ENCODE measurements at regions not wholly inside any gene's neighbourhood (a gene's known extent, or its start where the extent isn't known, plus 50 kb on each side); places are given as distances from the start of the nearest gene placed in this dataset.

- intact Hi-C loops (cut with micrococcal nuclease): no loop called here
- DNase-seq (no peak), ATAC-seq (no peak)
- ChIA-PET POLR2A (no interaction called here), CTCF (no interaction called here)
- H3K4me1 ChIP-seq (ENCODE audit: control insufficient read depth in 2 of 2, insufficient read depth in 2 of 2, low read length in 2 of 2): no peaks in the 10 kb centered on the region
- Mint-ChIP-seq H3K36me3 (no peaks in the 10 kb centered on the region), H3K4me3 (no peak overlapping the region), H3K4me1 (no peaks in the 10 kb centered on the region), H3K9me3 (peaks cover 0 to 31% (median 6%) of the 10 kb centered on the region in 11 donors), H3K27me3 (no peaks in the 10 kb centered on the region), H3K27ac (no peak overlapping the region)
- no peak overlapping the region for H3K27ac ChIP-seq (ENCODE audit: low read depth, low read length)
- H3K27me3 ChIP-seq (ENCODE audit: control insufficient read depth in 2 of 2, insufficient read depth in 2 of 2, low read length in 2 of 2): no peaks in the 10 kb centered on the region
- no peaks in the 10 kb centered on the region for H3K9me3 ChIP-seq (ENCODE audit: control insufficient read depth in 2 of 3, low read length in 3 of 3)
- no peaks in the 10 kb centered on the region for H3K36me3 ChIP-seq (ENCODE audit: control insufficient read depth in 2 of 3, insufficient read depth in 3 of 3, low read length in 3 of 3)
- H3K4me3 ChIP-seq (ENCODE audit: low read length): no peak overlapping the region
Measured at GRCh38 chr2:133624551-133624950, 56.3 kb upstream of the NCKAP5 start.

GRCh38 chr2:133627741-133628140, 59.5 kb upstream of the NCKAP5 start:
- ATAC-seq: no peak
- Mint-ChIP-seq H3K27me3 (no peaks in the 10 kb centered on the region), H3K27ac (no peak overlapping the region), H3K9me3 (peaks cover 0 to 16% (median 6%) of the 10 kb centered on the region in 11 donors), H3K4me1 (no peaks in the 10 kb centered on the region), H3K36me3 (no peaks in the 10 kb centered on the region), H3K4me3 (no peak overlapping the region)
- CTCF ChIA-PET: no interaction called here
- no peaks in the 10 kb centered on the region for H3K4me1 ChIP-seq (ENCODE audit: control insufficient read depth in 2 of 2, insufficient read depth in 2 of 2, low read length in 2 of 2)
- H3K4me3 ChIP-seq (ENCODE audit: low read length): no peak overlapping the region
- no peaks in the 10 kb centered on the region for H3K9me3 ChIP-seq (ENCODE audit: control insufficient read depth in 2 of 3, low read length in 3 of 3)
- intact Hi-C loops (cut with micrococcal nuclease): no loop called here
- no peak overlapping the region for H3K27ac ChIP-seq (ENCODE audit: low read depth, low read length)
- no peaks in the 10 kb centered on the region for H3K27me3 ChIP-seq (ENCODE audit: control insufficient read depth in 2 of 2, insufficient read depth in 2 of 2, low read length in 2 of 2)
- no peak for DNase-seq
- POLR2A ChIA-PET: no interaction called here
- no peaks in the 10 kb centered on the region for H3K36me3 ChIP-seq (ENCODE audit: control insufficient read depth in 2 of 3, insufficient read depth in 3 of 3, low read length in 3 of 3)

DNA sequence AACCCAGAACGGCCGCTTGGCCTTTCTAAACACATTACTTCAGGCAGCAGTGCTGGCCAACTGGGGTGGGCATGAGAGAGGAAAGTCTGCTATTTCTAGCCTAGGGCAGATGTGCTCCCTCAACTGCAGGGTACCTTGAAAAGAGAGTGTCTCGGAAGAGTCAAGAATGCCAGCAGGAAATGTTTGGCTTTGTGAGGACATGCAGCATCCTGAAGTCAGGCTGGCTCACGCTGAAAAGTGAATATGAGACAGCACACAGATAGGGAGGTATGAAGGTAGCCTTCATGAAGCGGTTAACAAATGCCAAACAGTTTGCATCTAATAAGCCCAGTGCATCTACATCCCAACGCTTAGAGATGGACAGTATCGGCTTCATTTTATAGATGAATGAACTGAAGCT, 65.0 kb upstream of the NCKAP5 start:
- H3K4me3 Mint-ChIP-seq: no peak overlapping the region
- ChIA-PET POLR2A (no interaction called here), CTCF (no interaction called here)
- ATAC-seq (no peak), DNase-seq (no peak)
- Histone ChIP-seq H3K36me3 (ENCODE audit: control insufficient read depth in 2 of 3, insufficient read depth in 3 of 3, low read length in 3 of 3) (no peaks in the 10 kb centered on the region), H3K4me3 (ENCODE audit: low read length) (no peak overlapping the region), H3K27ac (ENCODE audit: low read depth, low read length) (no peak overlapping the region), H3K4me1 (ENCODE audit: control insufficient read depth in 2 of 2, insufficient read depth in 2 of 2, low read length in 2 of 2) (no peaks in the 10 kb centered on the region), H3K27me3 (ENCODE audit: control insufficient read depth in 2 of 2, insufficient read depth in 2 of 2, low read length in 2 of 2) (no peaks in the 10 kb centered on the region), H3K9me3 (ENCODE audit: control insufficient read depth in 2 of 3, low read length in 3 of 3) (no peaks in the 10 kb centered on the region)
- H3K4me1 Mint-ChIP-seq: no peaks in the 10 kb centered on the region
- intact Hi-C loops (cut with micrococcal nuclease): no loop called here
- H3K9me3 Mint-ChIP-seq: peaks cover 0 to 5% (median under 1%) of the 10 kb centered on the region in 11 donors
- peaks cover 0 to 7% (median 0%) of the 10 kb centered on the region in 5 donors for H3K27me3 Mint-ChIP-seq
- no peak overlapping the region for H3K27ac Mint-ChIP-seq
- no peaks in the 10 kb centered on the region for H3K36me3 Mint-ChIP-seq

- no peaks in the 10 kb centered on the region for H3K27me3 ChIP-seq (ENCODE audit: control insufficient read depth in 2 of 2, insufficient read depth in 2 of 2, low read length in 2 of 2)
- ChIA-PET CTCF (no interaction called here), POLR2A (no interaction called here)
- intact Hi-C loops (cut with micrococcal nuclease): no loop called here
- no peaks in the 10 kb centered on the region for H3K36me3 ChIP-seq (ENCODE audit: control insufficient read depth in 2 of 3, insufficient read depth in 3 of 3, low read length in 3 of 3)
- peaks cover 0 to 7% (median 0%) of the 10 kb centered on the region in 5 donors for H3K27me3 Mint-ChIP-seq
- H3K36me3 Mint-ChIP-seq: no peaks in the 10 kb centered on the region
- no peak for DNase-seq
- H3K4me3 ChIP-seq (ENCODE audit: low read length): no peak overlapping the region
- H3K4me3 Mint-ChIP-seq: no peak overlapping the region
- peaks cover 0 to 5% (median 0%) of the 10 kb centered on the region in 11 donors for H3K9me3 Mint-ChIP-seq
- no peaks in the 10 kb centered on the region for H3K9me3 ChIP-seq (ENCODE audit: control insufficient read depth in 2 of 3, low read length in 3 of 3)
- H3K4me1 Mint-ChIP-seq: no peaks in the 10 kb centered on the region
- H3K27ac ChIP-seq (ENCODE audit: low read depth, low read length): no peak overlapping the region
- H3K27ac Mint-ChIP-seq: no peak overlapping the region
- no peak for ATAC-seq
- H3K4me1 ChIP-seq (ENCODE audit: control insufficient read depth in 2 of 2, insufficient read depth in 2 of 2, low read length in 2 of 2): no peaks in the 10 kb centered on the region
Measured at GRCh38 chr2:133633881-133634409, 65.7 kb upstream of the NCKAP5 start.

GRCh38 chr2:133635131-133635530, 66.9 kb upstream of the NCKAP5 start:
- ChIA-PET CTCF (no interaction called here), POLR2A (no interaction called here)
- Mint-ChIP-seq H3K4me1 (no peaks in the 10 kb centered on the region), H3K36me3 (no peaks in the 10 kb centered on the region), H3K9me3 (peaks cover 0 to 5% (median 0%) of the 10 kb centered on the region in 11 donors), H3K27me3 (peaks cover 0 to 7% (median 0%) of the 10 kb centered on the region in 5 donors), H3K4me3 (no peak overlapping the region), H3K27ac (no peak overlapping the region)
- Histone ChIP-seq H3K9me3 (ENCODE audit: control insufficient read depth in 2 of 3, low read length in 3 of 3) (no peaks in the 10 kb centered on the region), H3K27ac (ENCODE audit: low read depth, low read length) (no peak overlapping the region), H3K4me1 (ENCODE audit: control insufficient read depth in 2 of 2, insufficient read depth in 2 of 2, low read length in 2 of 2) (no peaks in the 10 kb centered on the region), H3K27me3 (ENCODE audit: control insufficient read depth in 2 of 2, insufficient read depth in 2 of 2, low read length in 2 of 2) (no peaks in the 10 kb centered on the region), H3K4me3 (ENCODE audit: low read length) (no peak overlapping the region), H3K36me3 (ENCODE audit: control insufficient read depth in 2 of 3, insufficient read depth in 3 of 3, low read length in 3 of 3) (no peaks in the 10 kb centered on the region)
- intact Hi-C loops (cut with micrococcal nuclease): no loop called here
- DNase-seq (no peak), ATAC-seq (no peak)

DNA sequence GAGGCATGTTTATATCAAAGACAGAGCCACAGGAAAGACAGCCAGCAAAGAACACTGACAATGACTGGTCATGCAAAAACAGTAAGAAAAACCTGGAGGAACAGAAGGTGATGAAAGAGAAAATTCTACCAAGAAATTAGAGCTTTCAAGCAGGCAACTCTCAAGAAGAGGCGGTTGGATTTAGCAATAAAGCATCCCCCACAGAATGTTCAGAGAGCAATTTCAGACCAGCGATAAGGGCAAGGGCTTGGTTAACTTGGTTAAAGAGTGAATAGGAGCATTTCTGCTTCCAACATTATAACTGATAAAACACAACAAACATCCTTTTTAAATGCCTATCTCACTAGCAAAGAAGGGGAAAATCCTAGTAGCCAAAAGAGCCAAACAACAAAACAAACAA, 68.0 kb upstream of the NCKAP5 start:
- CTCF ChIA-PET: no interaction called here
- H3K36me3 ChIP-seq (ENCODE audit: control insufficient read depth in 2 of 3, insufficient read depth in 3 of 3, low read length in 3 of 3): no peaks in the 10 kb centered on the region
- ATAC-seq (no peak), DNase-seq (no peak)
- no peaks in the 10 kb centered on the region for H3K4me1 Mint-ChIP-seq
- peaks cover 0 to 5% (median 0%) of the 10 kb centered on the region in 11 donors for H3K9me3 Mint-ChIP-seq
- H3K27me3 Mint-ChIP-seq: peaks cover 0 to 7% (median 0%) of the 10 kb centered on the region in 5 donors
- H3K27ac ChIP-seq (ENCODE audit: low read depth, low read length): no peak overlapping the region
- intact Hi-C loops (cut with micrococcal nuclease): no loop called here
- no peaks in the 10 kb centered on the region for H3K27me3 ChIP-seq (ENCODE audit: control insufficient read depth in 2 of 2, insufficient read depth in 2 of 2, low read length in 2 of 2)
- H3K4me3 Mint-ChIP-seq: no peak overlapping the region
- no peak overlapping the region for H3K27ac Mint-ChIP-seq
- H3K36me3 Mint-ChIP-seq: no peaks in the 10 kb centered on the region
- POLR2A ChIA-PET: no interaction called here
- no peaks in the 10 kb centered on the region for H3K9me3 ChIP-seq (ENCODE audit: control insufficient read depth in 2 of 3, low read length in 3 of 3)
- no peaks in the 10 kb centered on the region for H3K4me1 ChIP-seq (ENCODE audit: control insufficient read depth in 2 of 2, insufficient read depth in 2 of 2, low read length in 2 of 2)
- H3K4me3 ChIP-seq (ENCODE audit: low read length): no peak overlapping the region

DNA sequence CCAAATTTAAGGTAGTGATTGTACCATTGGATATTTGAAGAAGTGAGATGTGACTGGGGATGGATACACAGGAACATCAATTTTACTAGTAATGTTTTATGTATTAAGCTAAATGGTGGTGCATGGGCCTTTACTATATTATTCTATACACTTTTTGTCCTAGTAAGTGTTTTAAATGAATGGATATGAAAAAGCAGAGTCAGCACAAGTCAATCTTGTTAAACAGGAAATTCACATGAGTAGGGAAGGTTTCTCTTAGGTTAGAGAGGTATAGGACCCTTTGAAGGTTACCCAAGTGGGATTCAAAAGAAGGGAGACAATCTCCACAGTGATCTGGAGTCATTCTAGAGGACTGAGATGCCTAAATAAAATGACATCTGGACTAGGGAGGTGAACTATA, 71.8 kb upstream of the NCKAP5 start:
- ATAC-seq: no peak
- Histone ChIP-seq H3K27me3 (ENCODE audit: control insufficient read depth in 2 of 2, insufficient read depth in 2 of 2, low read length in 2 of 2) (no peaks in the 10 kb centered on the region), H3K4me3 (ENCODE audit: low read length) (no peak overlapping the region), H3K27ac (ENCODE audit: low read depth, low read length) (no peak overlapping the region), H3K9me3 (ENCODE audit: control insufficient read depth in 2 of 3, low read length in 3 of 3) (no peaks in the 10 kb centered on the region), H3K4me1 (ENCODE audit: control insufficient read depth in 2 of 2, insufficient read depth in 2 of 2, low read length in 2 of 2) (no peaks in the 10 kb centered on the region), H3K36me3 (ENCODE audit: control insufficient read depth in 2 of 3, insufficient read depth in 3 of 3, low read length in 3 of 3) (no peaks in the 10 kb centered on the region)
- H3K4me3 Mint-ChIP-seq: no peak overlapping the region
- POLR2A ChIA-PET: no interaction called here
- peaks cover 0 to 3% (median 0%) of the 10 kb centered on the region in 5 donors for H3K36me3 Mint-ChIP-seq
- H3K27me3 Mint-ChIP-seq: peaks cover 0 to 26% (median 6%) of the 10 kb centered on the region in 5 donors
- no peaks in the 10 kb centered on the region for H3K4me1 Mint-ChIP-seq
- intact Hi-C loops (cut with micrococcal nuclease): no loop called here
- H3K27ac Mint-ChIP-seq: no peak overlapping the region
- CTCF ChIA-PET: no interaction called here
- H3K9me3 Mint-ChIP-seq: peaks cover 0 to 14% (median 0%) of the 10 kb centered on the region in 11 donors
- DNase-seq: no peak
